Vagina (tissue), 2 donors: ENCODE measurements at regions not wholly inside any gene's neighbourhood (a gene's known extent, or its start where the extent isn't known, plus 50 kb on each side); places are given as distances from the start of the nearest gene placed in this dataset.

ENCODE experiments used
- POLR2A ChIP-seq, 2 donors: fragments of 450-650 bp; IDR thresholded peaks; one replicate each; pipeline ENCODE4 v1.6.1; 2017; ENCODE audit warnings: antibody characterized with exemption in 2 of 2, mild to moderate bottlenecking in 2 of 2, moderate library complexity in 2 of 2
- POLR2AphosphoS5 ChIP-seq, 2 donors: sonication (generic); formaldehyde crosslinking; IDR thresholded peaks; one replicate each; pipeline ENCODE4 v1.9.0; 2017; ENCODE audit warnings: antibody characterized with exemption in 2 of 2, mild to moderate bottlenecking in 2 of 2, low read depth in 1 of 2; ENCODE audit not compliant: insufficient read depth in 1 of 2
- TF ChIP-seq, protein P1 (sequence below), 3 experiments: fragments of 450-650 bp in 2 of 3; fragments of 200-600 bp in 1 of 3; sonication (generic) in 1 of 3; IDR thresholded peaks; one replicate each; pipeline ENCODE4 v1.5.1; 2017 to 2019; ENCODE audit warnings: antibody characterized with exemption in 3 of 3, mild to moderate bottlenecking in 2 of 3, moderate library complexity in 2 of 3

DNA sequence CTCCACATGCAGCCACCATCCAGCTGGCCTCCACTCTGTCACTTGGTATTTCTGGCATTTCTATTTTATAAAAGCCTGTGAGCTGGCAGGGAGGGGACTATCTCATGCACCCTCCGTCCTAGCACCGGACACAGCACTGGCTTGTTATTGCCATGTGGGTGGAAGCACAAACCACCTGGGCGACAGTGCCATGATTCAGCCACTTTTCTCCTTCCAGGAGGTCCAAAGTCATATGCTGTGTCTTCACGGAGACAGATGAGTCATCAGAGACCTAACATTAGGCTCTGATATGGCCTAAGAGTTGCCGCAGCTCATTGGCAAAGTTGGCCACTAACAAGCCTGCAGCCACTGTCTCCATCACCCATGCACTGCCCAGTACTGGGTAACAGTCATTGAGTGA, 1123.0 kb downstream of the VRK1 start:
- TF ChIP-seq, protein P1, sequence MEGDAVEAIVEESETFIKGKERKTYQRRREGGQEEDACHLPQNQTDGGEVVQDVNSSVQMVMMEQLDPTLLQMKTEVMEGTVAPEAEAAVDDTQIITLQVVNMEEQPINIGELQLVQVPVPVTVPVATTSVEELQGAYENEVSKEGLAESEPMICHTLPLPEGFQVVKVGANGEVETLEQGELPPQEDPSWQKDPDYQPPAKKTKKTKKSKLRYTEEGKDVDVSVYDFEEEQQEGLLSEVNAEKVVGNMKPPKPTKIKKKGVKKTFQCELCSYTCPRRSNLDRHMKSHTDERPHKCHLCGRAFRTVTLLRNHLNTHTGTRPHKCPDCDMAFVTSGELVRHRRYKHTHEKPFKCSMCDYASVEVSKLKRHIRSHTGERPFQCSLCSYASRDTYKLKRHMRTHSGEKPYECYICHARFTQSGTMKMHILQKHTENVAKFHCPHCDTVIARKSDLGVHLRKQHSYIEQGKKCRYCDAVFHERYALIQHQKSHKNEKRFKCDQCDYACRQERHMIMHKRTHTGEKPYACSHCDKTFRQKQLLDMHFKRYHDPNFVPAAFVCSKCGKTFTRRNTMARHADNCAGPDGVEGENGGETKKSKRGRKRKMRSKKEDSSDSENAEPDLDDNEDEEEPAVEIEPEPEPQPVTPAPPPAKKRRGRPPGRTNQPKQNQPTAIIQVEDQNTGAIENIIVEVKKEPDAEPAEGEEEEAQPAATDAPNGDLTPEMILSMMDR (IDR thresholded peaks at IDR 0.05): no peak
- TF ChIP-seq POLR2A (IDR thresholded peaks at IDR 0.05) (no peak), POLR2AphosphoS5 (IDR thresholded peaks at IDR 0.05; ENCODE audit: insufficient read depth in 1 of 2, low read depth in 1 of 2) (no peak)
